Stimulated activated memory B cell treated with anti-CD40 and anti-IgM and Interleukin-4, amounts not matched to agents 10 μg/mL and 1 μg/mL and 100 μg/mL, for 72 hours (primary cell): ENCODE measurements at regions not wholly inside any gene's neighbourhood (a gene's known extent, or its start where the extent isn't known, plus 50 kb on each side); places are given as distances from the start of the nearest gene placed in this dataset.
"Not testable (repeated sequence)": the region's sequence is repeated elsewhere in the genome, so short reads cannot be mapped to it uniquely, and the experiment has no call there.

Source experiments
- ATAC-seq: fragments of 150-1000 bp; cut with Tn5 transposase; 2 replicates; pipeline ENCODE4 v1.10.0; 2021
- H3K27ac Mint-ChIP-seq: one replicate; pipeline ENCODE4 v1.8.0; 2022; ENCODE audit warnings: mild to moderate bottlenecking, mixed read lengths
- H3K27me3 Mint-ChIP-seq: one replicate; pipeline ENCODE4 v1.8.0; 2022; ENCODE audit warnings: mixed read lengths
- H3K36me3 Mint-ChIP-seq: one replicate; pipeline ENCODE4 v1.8.0; 2022; ENCODE audit warnings: mixed read lengths
- H3K4me1 Mint-ChIP-seq: one replicate; pipeline ENCODE4 v1.8.0; 2022; ENCODE audit warnings: mixed read lengths
- H3K4me3 Mint-ChIP-seq: one replicate; pipeline ENCODE4 v1.8.0; 2022; ENCODE audit warnings: mild to moderate bottlenecking, moderate library complexity, mixed read lengths
- H3K9me3 Mint-ChIP-seq: one replicate; pipeline ENCODE4 v1.8.0; 2022; ENCODE audit warnings: mixed read lengths

DNA sequence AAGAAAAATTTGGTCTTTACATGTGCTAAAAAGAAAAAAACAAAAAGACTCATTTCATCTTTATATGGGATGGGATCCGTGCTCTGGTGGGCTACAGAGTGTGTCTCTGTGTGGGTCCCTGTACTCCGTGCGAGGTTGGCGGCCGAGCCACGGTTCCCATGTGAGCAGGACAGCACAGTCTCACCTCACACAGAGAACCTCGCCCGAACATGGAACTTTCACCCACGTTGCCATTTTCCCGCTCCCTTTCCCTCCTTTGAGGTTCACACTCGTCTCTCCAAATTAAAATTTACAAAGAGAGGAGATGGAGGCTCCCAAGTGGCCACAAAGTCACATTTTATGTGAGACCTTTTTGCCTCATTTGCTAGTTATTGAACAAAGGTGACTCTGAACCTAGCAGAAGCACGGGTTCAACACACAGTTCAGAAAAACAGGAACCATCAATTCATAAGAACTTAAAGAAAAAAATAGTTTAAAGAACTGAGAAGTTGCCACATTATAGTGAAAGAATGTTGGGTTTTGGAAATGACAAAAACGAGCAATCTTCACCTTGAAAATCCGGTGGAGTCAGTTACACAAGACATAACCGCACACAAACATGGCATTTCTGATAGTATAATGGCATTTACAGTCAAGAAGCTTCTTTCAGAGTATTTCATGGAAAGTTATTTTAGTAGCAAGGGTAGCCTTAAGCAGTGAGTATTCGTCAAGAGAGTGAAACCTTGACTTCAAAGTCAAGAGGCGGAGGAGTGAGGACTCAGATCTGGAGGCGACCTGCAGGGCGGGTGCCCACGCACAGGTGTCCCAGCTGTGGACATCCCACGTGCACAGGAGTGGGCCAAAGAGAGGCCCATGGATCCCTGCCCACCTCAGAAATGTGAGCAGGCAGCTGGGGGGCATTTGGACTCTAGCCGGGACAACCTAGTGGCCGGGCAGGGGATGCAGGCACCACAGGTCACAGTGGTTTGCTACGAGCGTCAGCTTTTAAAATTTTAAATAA lies 277.2 kb upstream of the PLGLB2 start:
- Mint-ChIP-seq H3K4me3 (peak overlapping the region; percentile 89), H3K27ac (peak overlapping the region; percentile 99), H3K4me1 (peaks cover 40% of the 10 kb centered on the region)
- peak; percentile 66 for ATAC-seq
- not testable (repeated sequence) for H3K9me3 Mint-ChIP-seq, H3K27me3 Mint-ChIP-seq, H3K36me3 Mint-ChIP-seq

- H3K27me3 Mint-ChIP-seq, H3K9me3 Mint-ChIP-seq, H3K36me3 Mint-ChIP-seq, ATAC-seq: not testable (repeated sequence)
- Mint-ChIP-seq H3K4me3 (peak overlapping the region; percentile 82), H3K4me1 (peaks cover 43% of the 10 kb centered on the region), H3K27ac (peak overlapping the region; percentile 99)
Measured at GRCh38 chr2:87471478-87471877, 276.4 kb upstream of the PLGLB2 start.

DNA sequence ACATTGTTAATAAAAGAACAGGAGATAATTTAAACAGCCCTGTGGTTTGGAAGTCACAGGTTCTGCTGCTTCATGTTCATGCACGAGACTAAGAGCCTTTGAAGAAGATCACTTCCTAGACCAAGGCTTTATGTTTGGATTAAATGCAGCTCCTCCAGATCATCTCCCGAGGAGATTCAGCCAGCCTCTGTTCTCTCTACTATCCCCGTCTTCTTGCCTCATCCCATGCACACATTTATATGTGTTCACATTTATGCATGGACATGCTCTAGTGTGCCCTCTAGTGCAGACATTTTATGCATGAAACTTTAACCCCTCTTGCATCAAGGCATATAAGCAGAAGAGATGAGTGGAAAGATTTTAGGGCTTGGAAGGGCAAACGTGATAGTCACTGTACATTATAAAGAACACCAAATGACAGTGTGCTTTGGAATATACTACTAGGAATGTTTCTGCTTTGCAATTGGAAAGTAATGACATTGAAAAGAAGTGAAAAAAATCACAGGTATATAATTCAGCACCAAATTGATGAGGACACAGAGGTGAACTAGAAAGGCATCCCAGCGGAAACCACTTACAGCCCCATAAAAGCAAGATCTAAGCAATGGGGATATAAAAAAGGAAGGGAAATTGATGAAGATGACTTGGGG lies 271.5 kb upstream of the PLGLB2 start:
- Mint-ChIP-seq H3K4me1 (peaks cover 18% of the 10 kb centered on the region), H3K27ac (peak overlapping the region; percentile 89), H3K36me3 (peaks cover 15% of the 10 kb centered on the region), H3K4me3 (peak overlapping the region; percentile 33)
- H3K9me3 Mint-ChIP-seq, H3K27me3 Mint-ChIP-seq: not testable (repeated sequence)
- ATAC-seq: peak; percentile 53

GRCh38 chr2:87476936-87477335 lies 271.0 kb upstream of the PLGLB2 start:
- H3K4me3 Mint-ChIP-seq: peak overlapping the region; percentile 33
- H3K36me3 Mint-ChIP-seq: peaks cover 15% of the 10 kb centered on the region
- not testable (repeated sequence) for H3K27me3 Mint-ChIP-seq, H3K9me3 Mint-ChIP-seq
- ATAC-seq: peak; percentile 81
- peak overlapping the region; percentile 89 for H3K27ac Mint-ChIP-seq
- H3K4me1 Mint-ChIP-seq: peaks cover 18% of the 10 kb centered on the region

- H3K27ac Mint-ChIP-seq, ATAC-seq, H3K9me3 Mint-ChIP-seq, H3K4me3 Mint-ChIP-seq, H3K27me3 Mint-ChIP-seq: not testable (repeated sequence)
- Mint-ChIP-seq H3K4me1 (peaks cover 23% of the 10 kb centered on the region), H3K36me3 (peaks cover 24% of the 10 kb centered on the region)
Measured at GRCh38 chr2:87477669-87478428, 270.0 kb upstream of the PLGLB2 start.

- ATAC-seq, H3K27ac Mint-ChIP-seq, H3K4me3 Mint-ChIP-seq, H3K27me3 Mint-ChIP-seq, H3K9me3 Mint-ChIP-seq: not testable (repeated sequence)
- peaks cover 24% of the 10 kb centered on the region for H3K36me3 Mint-ChIP-seq
- peaks cover 29% of the 10 kb centered on the region for H3K4me1 Mint-ChIP-seq
Measured at GRCh38 chr2:87478911-87479310, 269.0 kb upstream of the PLGLB2 start.

DNA sequence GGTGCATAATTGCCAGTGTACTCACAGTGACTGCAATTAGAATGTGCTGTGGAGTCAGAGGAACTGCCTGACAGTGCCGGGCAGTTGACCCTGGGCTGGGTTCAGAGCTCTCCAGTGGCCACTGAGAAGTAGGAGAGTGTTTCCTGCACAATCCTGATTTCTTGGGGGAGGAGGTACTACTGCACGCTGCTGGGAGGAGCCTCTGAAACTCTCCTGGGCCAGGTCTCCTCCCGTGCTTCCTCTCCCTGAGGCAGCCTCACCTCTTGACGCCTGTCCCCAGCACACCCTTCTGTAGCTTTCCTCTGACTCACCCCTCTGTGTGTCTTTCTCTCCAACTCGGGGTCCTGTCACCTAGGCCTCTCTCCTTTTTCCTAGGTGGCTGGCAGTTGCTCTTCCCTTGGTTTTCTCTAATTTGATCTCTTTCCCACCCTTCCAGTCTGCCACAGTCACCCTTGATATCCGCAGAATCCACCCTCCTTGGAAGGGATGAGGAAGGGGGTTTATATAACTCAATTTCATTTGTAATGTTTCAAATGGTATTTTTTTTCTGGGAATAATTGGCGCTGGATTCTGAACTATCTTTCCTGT lies 264.7 kb upstream of the PLGLB2 start:
- H3K9me3 Mint-ChIP-seq, ATAC-seq, H3K27me3 Mint-ChIP-seq: not testable (repeated sequence)
- peak overlapping the region; percentile 58 for H3K4me3 Mint-ChIP-seq
- H3K4me1 Mint-ChIP-seq: peaks cover 11% of the 10 kb centered on the region
- H3K27ac Mint-ChIP-seq: peak overlapping the region; percentile 81
- H3K36me3 Mint-ChIP-seq: peaks cover 16% of the 10 kb centered on the region

GRCh38 chr2:87484363-87484762 lies 263.5 kb upstream of the PLGLB2 start:
- not testable (repeated sequence) for H3K9me3 Mint-ChIP-seq, H3K27me3 Mint-ChIP-seq, ATAC-seq, H3K4me3 Mint-ChIP-seq, H3K27ac Mint-ChIP-seq
- Mint-ChIP-seq H3K36me3 (peaks cover 16% of the 10 kb centered on the region), H3K4me1 (peaks cover 17% of the 10 kb centered on the region)

- H3K36me3 Mint-ChIP-seq: peaks cover 10% of the 10 kb centered on the region
- not testable (repeated sequence) for H3K9me3 Mint-ChIP-seq, H3K27me3 Mint-ChIP-seq, ATAC-seq, H3K4me3 Mint-ChIP-seq, H3K27ac Mint-ChIP-seq
- H3K4me1 Mint-ChIP-seq: peaks cover 17% of the 10 kb centered on the region
Measured at GRCh38 chr2:87485455-87485854, 262.4 kb upstream of the PLGLB2 start.

DNA sequence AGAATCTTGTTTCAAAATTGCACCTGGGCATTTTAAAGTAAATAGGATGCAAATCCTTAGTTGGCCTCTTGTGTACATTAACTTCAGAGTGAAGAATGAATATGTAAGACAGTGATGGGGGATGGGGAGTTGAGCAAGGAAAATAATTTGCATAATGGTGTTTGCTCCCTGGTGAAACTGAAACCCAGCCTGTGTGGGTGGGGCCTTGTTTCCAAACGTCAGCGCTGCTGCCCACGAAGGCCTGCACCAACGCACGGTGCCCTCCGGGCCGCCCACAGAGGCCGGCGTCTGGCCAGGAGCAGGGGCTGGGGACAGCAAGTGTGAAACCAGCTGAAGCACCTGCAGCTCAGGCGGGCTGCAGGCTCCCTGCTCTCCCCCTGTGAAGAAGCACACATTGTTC lies 262.0 kb upstream of the PLGLB2 start:
- peak overlapping the region; percentile 78 for H3K27ac Mint-ChIP-seq
- peak; percentile 97 for ATAC-seq

GRCh38 chr2:87486413-87486812 lies 261.5 kb upstream of the PLGLB2 start:
- Mint-ChIP-seq H3K36me3 (peaks cover 11% of the 10 kb centered on the region), H3K27ac (peak overlapping the region; percentile 78), H3K4me3 (peak overlapping the region; percentile 29), H3K4me1 (peaks cover 17% of the 10 kb centered on the region)
- H3K9me3 Mint-ChIP-seq, H3K27me3 Mint-ChIP-seq: not testable (repeated sequence)
- ATAC-seq: peak; percentile 53

More for the DNA sequence above, 262.0 kb upstream of the PLGLB2 start:
- not testable (repeated sequence) for H3K27me3 Mint-ChIP-seq, H3K36me3 Mint-ChIP-seq, H3K4me3 Mint-ChIP-seq, H3K9me3 Mint-ChIP-seq
- peaks cover 17% of the 10 kb centered on the region for H3K4me1 Mint-ChIP-seq

DNA sequence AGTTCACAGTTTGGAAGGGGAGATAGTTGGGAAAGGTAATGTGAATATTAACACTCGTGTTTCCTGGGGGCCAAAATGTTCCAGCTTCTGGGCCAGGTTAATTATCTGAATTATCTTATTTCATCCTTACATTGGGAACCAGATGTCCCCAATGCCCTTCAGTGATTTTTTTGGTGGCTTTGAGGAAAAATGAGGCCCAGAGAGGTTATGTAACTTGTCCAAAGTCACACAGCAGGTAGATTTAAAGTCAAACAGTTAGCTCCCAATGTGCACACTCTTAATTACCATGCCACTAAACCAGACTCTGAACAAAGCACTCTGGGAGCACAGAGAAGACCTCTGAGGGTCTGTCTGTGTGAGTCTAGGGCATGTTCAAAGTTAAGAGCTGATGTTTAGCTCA lies 259.9 kb upstream of the PLGLB2 start:
- not testable (repeated sequence) for H3K27me3 Mint-ChIP-seq, H3K36me3 Mint-ChIP-seq, H3K4me3 Mint-ChIP-seq, H3K9me3 Mint-ChIP-seq, ATAC-seq
- peak overlapping the region; percentile 48 for H3K27ac Mint-ChIP-seq
- H3K4me1 Mint-ChIP-seq: peaks cover 12% of the 10 kb centered on the region

DNA sequence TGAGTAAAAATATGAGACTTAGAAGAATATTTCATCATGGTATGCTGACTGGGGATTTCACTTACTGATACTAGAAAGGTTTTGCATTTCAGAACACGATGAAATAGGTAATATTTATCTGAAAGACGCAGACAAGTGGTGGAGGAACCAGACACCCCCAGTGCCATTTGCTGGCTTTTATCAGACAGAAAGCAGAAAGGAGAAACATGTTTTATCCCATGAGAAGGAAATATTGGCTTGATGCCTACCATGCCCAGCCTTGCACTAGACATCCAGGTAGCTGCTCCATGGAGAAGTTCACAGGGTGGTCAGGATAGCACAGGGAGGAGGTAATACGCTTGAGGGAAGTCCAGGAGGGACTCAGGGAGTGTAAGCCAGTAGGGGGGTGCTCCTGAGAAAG lies 258.9 kb upstream of the PLGLB2 start:
- not testable (repeated sequence) for ATAC-seq, H3K4me3 Mint-ChIP-seq, H3K9me3 Mint-ChIP-seq, H3K4me1 Mint-ChIP-seq, H3K27me3 Mint-ChIP-seq, H3K36me3 Mint-ChIP-seq
- H3K27ac Mint-ChIP-seq: peak overlapping the region; percentile 86

GRCh38 chr2:87494846-87495245 lies 253.0 kb upstream of the PLGLB2 start:
- H3K4me1 Mint-ChIP-seq, H3K36me3 Mint-ChIP-seq, H3K27me3 Mint-ChIP-seq, H3K9me3 Mint-ChIP-seq, ATAC-seq, H3K4me3 Mint-ChIP-seq: not testable (repeated sequence)
- H3K27ac Mint-ChIP-seq: peak overlapping the region; percentile 70

GRCh38 chr2:87495455-87495854 lies 252.4 kb upstream of the PLGLB2 start:
- not testable (repeated sequence) for H3K36me3 Mint-ChIP-seq, ATAC-seq
- H3K27ac Mint-ChIP-seq: peak overlapping the region; percentile 70

More at GRCh38 chr2:87495455-87495854, 252.4 kb upstream of the PLGLB2 start:
- H3K4me3 Mint-ChIP-seq, H3K27me3 Mint-ChIP-seq, H3K9me3 Mint-ChIP-seq, H3K4me1 Mint-ChIP-seq: not testable (repeated sequence)
